Right atrium auricular region (tissue), 2 donors: ENCODE measurements at regions not wholly inside any gene's neighbourhood (a gene's known extent, or its start where the extent isn't known, plus 50 kb on each side); places are given as distances from the start of the nearest gene placed in this dataset.

Experiments used
- DNase-seq: peaks from one replicate; pipeline ENCODE4 v3.0.0-alpha.2; 2019; ENCODE audit warnings: low spot score
- H3K27ac ChIP-seq, 2 donors: fragments of 200-600 bp; sonication (generic); 1 replicate in 1 of 2; 2 replicates in 1 of 2; pipeline ENCODE4 v1.5.1; 2016 to 2019
- H3K27me3 ChIP-seq, 2 donors: fragments of 200-600 bp; sonication (generic); one replicate each; pipeline versions ENCODE4 v1.5.1 to v1.6.0; 2017 to 2019
- H3K36me3 ChIP-seq: fragments of 200-600 bp; sonication (generic); one replicate; pipeline ENCODE4 v1.5.1; 2016
- H3K4me1 ChIP-seq, 2 donors: fragments of 200-600 bp; sonication (generic); one replicate each; pipeline versions ENCODE4 v1.5.1 to v1.6.0; 2017 to 2019
- H3K4me3 ChIP-seq, 2 donors: fragments of 200-600 bp; sonication (generic); 1 replicate in 1 of 2; 2 replicates in 1 of 2; pipeline ENCODE4 v1.5.1; 2017 to 2019; ENCODE audit warnings: mild to moderate bottlenecking in 1 of 2, moderate library complexity in 1 of 2
- H3K9me3 ChIP-seq, 2 donors: fragments of 200-600 bp; sonication (generic); one replicate each; pipeline ENCODE4 v1.5.1; 2019
- CTCF ChIP-seq, 2 donors: fragments of 200-600 bp; sonication (generic); IDR thresholded peaks; one replicate each; pipeline ENCODE4 v1.5.1; 2019; ENCODE audit warnings: antibody characterized with exemption in 2 of 2

DNA sequence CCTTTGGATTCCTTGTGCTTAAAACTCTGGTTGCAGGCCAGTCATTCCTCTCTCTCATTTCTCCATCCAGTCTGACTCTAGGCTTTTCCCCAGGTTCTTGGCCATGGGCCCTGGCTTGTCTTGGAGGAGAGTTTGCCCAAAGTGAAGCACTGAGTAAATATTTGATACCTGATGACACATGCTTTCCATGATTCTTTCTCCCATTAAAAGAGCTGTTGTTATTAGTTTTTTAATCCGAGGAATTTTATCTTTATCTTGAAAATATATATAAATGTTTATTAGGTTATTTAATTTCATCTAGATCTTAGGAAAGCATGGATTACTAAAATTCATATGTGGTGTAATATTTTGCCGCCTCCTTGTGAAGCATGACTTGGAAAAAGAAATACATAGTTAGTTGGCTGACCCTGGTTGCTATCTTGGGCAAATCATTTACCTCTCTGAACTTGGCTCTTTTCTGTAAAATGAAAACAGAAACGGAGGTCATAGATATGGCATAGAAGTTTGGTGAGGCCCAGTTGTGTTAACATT, 650.1 kb downstream of the SLC4A3 start:
- H3K4me3 ChIP-seq, result no peak overlapping the region
- peak overlapping the region in 1 of 2 donors; percentile 56 for H3K27ac ChIP-seq
- H3K9me3 ChIP-seq, result no peaks in the 10 kb centered on the region
- no peak for TF ChIP-seq CTCF (IDR thresholded peaks at IDR 0.05)
- no peaks in the 10 kb centered on the region for H3K4me1 ChIP-seq
- no peaks in the 10 kb centered on the region for H3K27me3 ChIP-seq
- peak; percentile 79 for DNase-seq
- H3K36me3 ChIP-seq, result no peaks in the 10 kb centered on the region

DNA sequence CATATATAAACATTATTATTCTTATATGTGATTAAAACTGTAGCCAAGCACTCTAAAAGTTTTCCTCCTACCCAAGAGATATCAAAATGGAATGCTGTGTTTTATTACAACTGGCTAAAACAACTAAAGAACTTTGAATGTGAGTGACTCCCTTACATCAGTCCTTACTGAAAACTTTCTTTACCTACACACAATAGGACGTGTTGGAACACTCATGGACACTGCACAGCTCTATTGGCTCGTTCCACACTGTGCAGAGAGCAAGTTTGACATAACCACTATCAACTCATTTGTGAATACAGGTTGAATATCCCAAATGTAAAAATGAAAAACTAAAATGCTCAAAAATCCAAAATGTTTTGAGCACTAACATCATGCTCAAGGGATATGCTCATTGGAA, 650.6 kb downstream of the SLC4A3 start:
- H3K36me3 ChIP-seq, result no peaks in the 10 kb centered on the region
- DNase-seq, result no peak
- no peak overlapping the region for H3K4me3 ChIP-seq
- H3K27me3 ChIP-seq, result no peaks in the 10 kb centered on the region
- no peaks in the 10 kb centered on the region for H3K4me1 ChIP-seq
- no peaks in the 10 kb centered on the region for H3K9me3 ChIP-seq
- no peak overlapping the region for H3K27ac ChIP-seq
- TF ChIP-seq CTCF (IDR thresholded peaks at IDR 0.05), result no peak

GRCh38 chr2:220279372-220279771, 651.9 kb downstream of the SLC4A3 start:
- DNase-seq, result no peak
- no peak for TF ChIP-seq CTCF (IDR thresholded peaks at IDR 0.05)
- no peaks in the 10 kb centered on the region for H3K4me1 ChIP-seq
- H3K36me3 ChIP-seq, result no peaks in the 10 kb centered on the region
- H3K9me3 ChIP-seq, result no peaks in the 10 kb centered on the region
- no peaks in the 10 kb centered on the region for H3K27me3 ChIP-seq
- no peak overlapping the region for H3K4me3 ChIP-seq
- no peak overlapping the region for H3K27ac ChIP-seq

- H3K27me3 ChIP-seq, result no peaks in the 10 kb centered on the region
- no peaks in the 10 kb centered on the region for H3K36me3 ChIP-seq
- H3K27ac ChIP-seq, result no peak overlapping the region
- TF ChIP-seq CTCF (IDR thresholded peaks at IDR 0.05), result no peak
- DNase-seq, result no peak
- H3K9me3 ChIP-seq, result no peaks in the 10 kb centered on the region
- H3K4me3 ChIP-seq, result no peak overlapping the region
- H3K4me1 ChIP-seq, result no peaks in the 10 kb centered on the region
Measured at GRCh38 chr2:220279840-220280239, 652.4 kb downstream of the SLC4A3 start.

GRCh38 chr2:220280736-220281135, 653.3 kb downstream of the SLC4A3 start:
- H3K27me3 ChIP-seq, result no peaks in the 10 kb centered on the region
- no peaks in the 10 kb centered on the region for H3K4me1 ChIP-seq
- DNase-seq, result no peak
- H3K9me3 ChIP-seq, result no peaks in the 10 kb centered on the region
- H3K27ac ChIP-seq, result no peak overlapping the region
- no peak overlapping the region for H3K4me3 ChIP-seq
- no peak for TF ChIP-seq CTCF (IDR thresholded peaks at IDR 0.05)
- no peaks in the 10 kb centered on the region for H3K36me3 ChIP-seq

DNA sequence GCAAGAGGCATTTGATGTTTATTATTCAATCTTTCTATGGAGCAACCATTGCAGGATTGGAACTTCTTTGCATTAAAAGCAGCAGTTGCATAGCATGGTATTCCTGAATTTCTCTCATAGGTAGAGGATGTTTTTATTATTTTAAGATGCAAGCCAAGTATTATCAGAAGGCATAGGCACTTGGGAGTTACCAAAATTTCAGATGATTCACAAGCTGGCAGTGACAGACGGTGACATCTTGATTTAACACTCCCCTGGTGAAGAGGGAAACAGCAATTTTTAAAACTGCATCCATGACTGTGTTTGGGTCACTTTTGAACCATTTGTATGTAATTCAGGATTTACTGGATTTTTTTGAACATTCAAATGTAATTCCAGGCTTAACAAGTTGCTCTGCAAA, 654.3 kb downstream of the SLC4A3 start:
- no peaks in the 10 kb centered on the region for H3K9me3 ChIP-seq
- H3K4me3 ChIP-seq, result no peak overlapping the region
- H3K27ac ChIP-seq, result no peak overlapping the region
- no peaks in the 10 kb centered on the region for H3K27me3 ChIP-seq
- H3K4me1 ChIP-seq, result no peaks in the 10 kb centered on the region
- DNase-seq, result no peak
- H3K36me3 ChIP-seq, result no peaks in the 10 kb centered on the region
- no peak for TF ChIP-seq CTCF (IDR thresholded peaks at IDR 0.05)
